AG09319 (cell line): ENCODE measurements at regions not wholly inside any gene's neighbourhood (a gene's known extent, or its start where the extent isn't known, plus 50 kb on each side); places are given as distances from the start of the nearest gene placed in this dataset.
"Not testable (repeated sequence)": the region's sequence is repeated elsewhere in the genome, so short reads cannot be mapped to it uniquely, and the experiment has no call there.

ENCODE experiments used
- DNase-seq: peaks from one replicate; pipeline ENCODE4 v3.0.0-alpha.2; 2010; ENCODE audit warnings: low read depth; ENCODE audit errors: extremely low read depth
- TF ChIP-seq, protein P1 (sequence below): IDR thresholded peaks from 2 replicates; pipeline ENCODE4 v1.5.1; 2011; ENCODE audit warnings: low read depth, mild to moderate bottlenecking, inconsistent platforms, low read length, moderate library complexity

DNA sequence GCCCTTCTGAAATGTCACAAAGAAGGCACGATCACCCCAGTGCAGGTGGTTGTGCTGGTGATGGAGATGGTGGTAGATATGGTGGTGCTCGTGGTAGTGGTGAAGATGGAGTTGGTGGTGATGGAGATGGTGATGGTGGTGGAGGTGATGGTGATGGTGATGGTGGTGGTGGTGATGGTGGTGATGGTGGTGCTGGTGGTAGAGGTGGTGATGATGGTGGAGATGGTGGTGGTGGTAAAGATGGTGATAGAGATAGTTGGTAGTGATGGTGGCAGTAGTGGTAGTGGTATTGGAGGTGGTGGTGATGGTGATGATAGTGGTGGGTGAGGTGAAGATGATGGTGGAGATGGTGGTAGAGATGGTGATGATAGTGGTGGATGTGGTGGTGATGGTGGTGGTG lies 88.1 kb upstream of the SALL1 start:
- TF ChIP-seq, protein P1, sequence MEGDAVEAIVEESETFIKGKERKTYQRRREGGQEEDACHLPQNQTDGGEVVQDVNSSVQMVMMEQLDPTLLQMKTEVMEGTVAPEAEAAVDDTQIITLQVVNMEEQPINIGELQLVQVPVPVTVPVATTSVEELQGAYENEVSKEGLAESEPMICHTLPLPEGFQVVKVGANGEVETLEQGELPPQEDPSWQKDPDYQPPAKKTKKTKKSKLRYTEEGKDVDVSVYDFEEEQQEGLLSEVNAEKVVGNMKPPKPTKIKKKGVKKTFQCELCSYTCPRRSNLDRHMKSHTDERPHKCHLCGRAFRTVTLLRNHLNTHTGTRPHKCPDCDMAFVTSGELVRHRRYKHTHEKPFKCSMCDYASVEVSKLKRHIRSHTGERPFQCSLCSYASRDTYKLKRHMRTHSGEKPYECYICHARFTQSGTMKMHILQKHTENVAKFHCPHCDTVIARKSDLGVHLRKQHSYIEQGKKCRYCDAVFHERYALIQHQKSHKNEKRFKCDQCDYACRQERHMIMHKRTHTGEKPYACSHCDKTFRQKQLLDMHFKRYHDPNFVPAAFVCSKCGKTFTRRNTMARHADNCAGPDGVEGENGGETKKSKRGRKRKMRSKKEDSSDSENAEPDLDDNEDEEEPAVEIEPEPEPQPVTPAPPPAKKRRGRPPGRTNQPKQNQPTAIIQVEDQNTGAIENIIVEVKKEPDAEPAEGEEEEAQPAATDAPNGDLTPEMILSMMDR, result no peak
- DNase-seq, result no peak

DNA sequence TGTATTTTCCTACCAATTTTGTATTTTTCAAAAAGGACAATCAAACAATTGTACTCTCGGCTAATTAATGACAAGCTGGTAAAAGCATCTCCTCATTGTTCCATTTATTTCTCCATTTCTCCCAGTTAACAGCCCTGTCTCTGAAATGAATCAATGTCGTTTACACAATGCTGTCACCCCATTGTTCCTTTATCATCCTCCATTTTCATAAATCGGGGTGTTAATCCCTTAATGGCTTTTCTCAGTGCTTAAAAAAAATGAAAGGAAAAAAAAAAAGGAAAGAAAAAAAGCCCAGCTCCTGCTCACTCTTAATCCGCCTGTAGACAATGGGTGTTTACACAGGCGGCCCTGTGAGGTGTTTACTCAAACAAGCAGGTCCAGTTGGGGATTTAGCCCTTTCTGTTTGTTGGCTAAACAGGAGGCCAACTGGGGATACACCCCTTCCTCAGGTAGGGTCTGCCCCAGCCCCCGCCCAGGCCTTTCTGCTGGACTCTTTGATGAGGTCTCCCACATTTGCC lies 86.8 kb upstream of the SALL1 start:
- TF ChIP-seq, protein P1, result no peak
- DNase-seq, result no peak

DNA sequence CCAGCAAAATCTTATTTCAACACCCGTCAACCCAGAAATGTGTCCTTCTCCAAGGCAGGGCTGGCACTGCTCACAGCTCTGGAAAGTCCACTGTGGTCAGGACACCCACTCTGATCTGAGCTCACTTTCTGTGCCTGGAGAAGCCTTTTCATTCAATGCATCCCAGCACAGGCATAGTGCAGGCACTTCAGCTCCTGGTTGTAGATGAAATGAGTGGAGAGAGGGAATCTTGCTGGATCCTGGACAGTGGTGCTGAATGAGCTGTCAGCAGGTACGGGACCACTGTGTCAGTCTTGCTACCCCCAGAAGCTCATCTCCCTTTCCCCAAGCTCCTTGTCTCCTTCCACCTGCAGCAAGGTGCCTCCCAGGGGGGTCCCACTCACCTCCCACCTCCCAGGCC lies 86.1 kb upstream of the SALL1 start:
- TF ChIP-seq, protein P1, result no peak
- DNase-seq, result no peak

DNA sequence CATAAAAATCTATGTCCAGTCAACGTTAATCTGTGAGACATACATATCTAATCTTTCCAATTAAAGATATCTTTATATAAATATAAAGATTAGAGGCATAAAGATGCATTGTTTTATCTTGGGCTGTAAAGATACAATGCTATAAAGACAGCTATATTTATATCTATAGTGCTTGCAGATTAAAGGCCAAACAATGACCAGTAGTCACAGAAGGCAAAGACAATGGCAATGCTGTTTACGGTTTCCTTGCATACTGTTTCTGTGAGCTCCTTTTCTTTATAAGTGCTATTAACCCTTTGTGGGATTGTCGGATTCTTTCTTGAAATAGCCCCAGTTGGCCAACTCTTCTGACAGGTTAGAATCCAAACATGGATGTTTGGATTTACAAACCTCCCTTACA lies 85.5 kb upstream of the SALL1 start:
- no peak for DNase-seq

DNA sequence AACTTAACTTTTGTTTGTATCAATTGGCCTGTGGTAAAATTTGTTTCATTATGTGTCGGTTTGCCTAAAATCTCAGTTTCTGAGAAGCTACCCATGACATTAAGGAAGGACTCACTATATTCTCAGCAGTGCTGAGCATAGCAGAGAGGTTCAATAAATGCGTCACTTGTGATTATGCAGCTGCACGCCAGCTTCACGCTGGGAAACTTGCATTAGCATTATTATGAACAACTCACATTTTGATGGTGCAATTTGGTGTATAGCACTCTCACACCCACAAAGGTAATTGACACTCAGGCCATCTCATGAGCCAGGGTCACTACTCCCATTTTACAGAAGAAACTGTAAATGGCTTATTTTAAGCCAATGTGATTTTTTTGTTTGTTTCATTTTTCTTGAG lies 80.6 kb upstream of the SALL1 start:
- TF ChIP-seq, protein P1, result no peak
- DNase-seq, result no peak

More for the DNA sequence above, 85.5 kb upstream of the SALL1 start:
- TF ChIP-seq, protein P1, result no peak

DNA sequence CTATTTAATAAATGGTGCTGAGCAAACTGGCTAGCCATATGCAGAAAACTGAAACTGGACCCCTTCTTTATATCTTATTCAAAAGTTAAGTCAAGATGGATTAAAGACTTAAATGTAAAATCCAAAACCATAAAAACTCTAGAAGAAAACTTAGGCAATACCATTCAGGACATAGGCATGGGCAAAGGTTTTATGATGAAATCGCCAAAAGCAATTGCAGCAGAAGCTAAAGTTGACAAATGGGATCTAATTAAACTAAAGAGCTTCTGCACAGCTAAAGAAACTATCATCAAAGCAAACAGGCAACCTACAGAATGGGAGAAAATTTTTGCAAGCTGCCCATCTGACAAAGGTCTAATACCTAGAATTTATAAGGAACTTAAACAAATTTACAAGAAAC lies 79.0 kb upstream of the SALL1 start:
- DNase-seq, result not testable (repeated sequence)

DNA sequence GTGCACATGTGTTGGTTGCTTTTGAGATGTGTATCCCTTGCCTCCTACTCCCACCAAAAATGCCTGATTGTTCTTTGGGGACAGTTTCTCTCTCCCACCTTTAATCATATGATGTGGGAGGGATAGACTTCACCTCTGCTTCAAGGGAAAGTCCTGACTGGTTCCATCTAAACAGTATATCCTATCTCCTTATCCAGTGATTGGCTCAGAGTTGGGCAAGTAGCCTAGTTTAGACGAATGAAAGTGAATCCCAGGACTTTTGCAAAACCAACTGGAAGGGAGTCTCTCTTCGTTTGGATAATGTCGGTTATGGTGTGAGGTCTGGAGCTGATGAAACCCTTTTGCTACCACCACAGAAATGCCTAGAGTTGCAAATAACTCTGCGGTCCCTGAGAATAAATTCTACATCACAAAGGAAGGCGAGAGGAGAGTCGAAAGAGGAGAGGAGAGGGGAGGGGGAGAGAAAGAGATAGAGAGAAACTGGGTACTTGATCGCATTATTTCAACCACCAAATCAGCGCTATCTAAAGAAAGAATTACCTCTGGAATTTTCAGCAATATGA lies 77.1 kb upstream of the SALL1 start:
- TF ChIP-seq, protein P1, result no peak
- no peak for DNase-seq

DNA sequence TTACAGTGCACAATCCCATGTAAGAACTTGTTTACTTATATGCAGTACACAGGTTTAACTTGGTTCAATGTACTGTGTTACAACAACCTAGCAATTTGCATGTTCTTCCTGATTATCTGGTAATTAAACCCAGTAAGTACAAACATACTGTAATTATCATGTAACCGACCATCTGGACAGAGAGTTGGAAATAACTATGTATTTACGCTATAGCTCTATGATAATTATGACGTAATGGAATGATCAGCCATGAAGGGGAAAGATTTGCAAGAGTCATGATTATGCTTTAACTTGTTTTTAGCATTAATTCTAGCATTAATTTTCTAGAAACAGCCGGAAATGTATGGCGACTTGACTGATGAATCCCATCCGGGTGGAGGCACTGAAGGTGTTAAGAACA lies 74.8 kb upstream of the SALL1 start:
- no peak for DNase-seq
- TF ChIP-seq, protein P1, result no peak
